ENCODE measurements at regions not wholly inside any gene's neighbourhood (a gene's known extent, or its start where the extent isn't known, plus 50 kb on each side); places are given as distances from the start of the nearest gene placed in this dataset.
"Not testable (repeated sequence)": the region's sequence is repeated elsewhere in the genome, so short reads cannot be mapped to it uniquely, and the experiment has no call there.

DNA sequence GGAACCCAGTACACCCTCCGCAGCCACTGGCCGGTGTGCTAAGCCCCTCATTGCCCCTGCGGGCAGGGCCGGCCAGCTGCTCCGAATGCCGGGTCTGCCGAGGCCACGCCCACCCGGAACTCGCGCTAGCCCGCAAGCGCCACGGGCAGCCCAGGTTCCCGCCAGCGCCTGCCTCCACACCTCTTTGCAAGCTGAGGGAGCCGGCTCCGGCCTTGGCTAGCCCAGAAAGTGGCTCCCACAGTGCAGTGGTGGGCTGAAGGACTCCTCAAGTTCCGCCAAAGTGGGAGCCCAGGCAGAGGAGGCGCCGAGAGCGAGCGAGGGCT lies 81.4 kb upstream of the BCHE start:
- DNase-seq (ENCODE audit: insufficient read length, low spot score) (no peak), FAIRE-seq (no peak)
- TF ChIP-seq POU2F2 (IDR thresholded peaks at IDR 0.05; ENCODE audit: low read depth, low read length) (no peak), POLR2AphosphoS5 (IDR thresholded peaks at IDR 0.05; ENCODE audit: low read depth, low read length) (no peak), POLR2A (IDR thresholded peaks at IDR 0.05; ENCODE audit: low read depth, low read length) (no peak), SPI1 (IDR thresholded peaks at IDR 0.05; ENCODE audit: low read depth, low read length) (no peak), PAX5 (IDR thresholded peaks at IDR 0.05; ENCODE audit: insufficient read depth, low read length, severe bottlenecking) (no peak), TAF1 (IDR thresholded peaks at IDR 0.05; ENCODE audit: low read depth, low read length) (no peak)

- DNase-seq (ENCODE audit: insufficient read length, low spot score); FAIRE-seq: not testable (repeated sequence)
Observed at GRCh38 chr3:165917938-165918656, 80.9 kb upstream of the BCHE start.

GRCh38 chr3:165915104-165915503 lies 77.9 kb upstream of the BCHE start:
- not testable (repeated sequence) for DNase-seq (ENCODE audit: insufficient read length, low spot score); FAIRE-seq

DNA sequence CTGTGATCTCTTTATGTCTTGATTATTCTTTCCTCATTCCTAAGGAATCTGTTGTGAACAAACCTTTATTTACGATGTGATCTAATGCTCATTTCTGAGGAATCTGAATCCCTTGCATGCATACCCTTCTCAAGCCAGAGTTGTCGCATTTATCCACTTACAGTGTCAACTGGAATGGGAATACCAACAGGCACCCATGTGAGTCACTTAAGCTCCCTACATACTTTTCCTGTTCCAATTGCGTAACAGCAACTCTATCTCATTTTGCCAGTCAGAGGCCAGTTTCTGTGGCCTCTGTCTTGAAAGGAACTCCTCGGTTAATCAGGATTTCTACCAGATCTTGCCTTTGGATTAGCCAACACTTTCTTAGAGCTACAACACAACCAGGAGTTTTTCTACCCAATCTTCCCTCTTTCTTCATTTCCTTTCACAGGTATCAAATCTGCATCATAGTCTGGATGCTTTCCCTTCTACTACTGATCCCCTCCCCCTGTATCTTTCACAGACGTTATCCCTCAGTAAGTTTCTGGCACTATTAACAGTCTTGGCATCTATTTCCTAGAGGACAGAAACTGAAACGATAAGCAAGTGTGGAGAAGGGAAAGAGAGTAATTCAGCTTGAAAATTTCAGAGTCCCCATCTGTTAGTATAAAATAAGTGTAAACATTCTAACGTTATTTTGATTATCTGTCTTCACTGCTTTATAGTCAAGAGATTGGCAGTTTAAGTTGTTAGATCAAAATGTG lies 66.8 kb upstream of the BCHE start:
- FAIRE-seq: no peak
- TF ChIP-seq SPI1 (IDR thresholded peaks at IDR 0.05; ENCODE audit: low read depth, low read length) (no peak), POLR2AphosphoS5 (IDR thresholded peaks at IDR 0.05; ENCODE audit: low read depth, low read length) (no peak), PAX5 (IDR thresholded peaks at IDR 0.05; ENCODE audit: insufficient read depth, low read length, severe bottlenecking) (no peak), POU2F2 (IDR thresholded peaks at IDR 0.05; ENCODE audit: low read depth, low read length) (no peak), POLR2A (IDR thresholded peaks at IDR 0.05; ENCODE audit: low read depth, low read length) (no peak), TAF1 (IDR thresholded peaks at IDR 0.05; ENCODE audit: low read depth, low read length) (no peak)
- DNase-seq (ENCODE audit: insufficient read length, low spot score): no peak

GRCh38 chr3:165899066-165899465 lies 61.8 kb upstream of the BCHE start:
- DNase-seq (ENCODE audit: insufficient read length, low spot score) (no peak), FAIRE-seq (no peak)
- TF ChIP-seq POU2F2 (IDR thresholded peaks at IDR 0.05; ENCODE audit: low read depth, low read length): no peak
- TF ChIP-seq TAF1 (IDR thresholded peaks at IDR 0.05; ENCODE audit: low read depth, low read length): no peak
- no peak for TF ChIP-seq POLR2AphosphoS5 (IDR thresholded peaks at IDR 0.05; ENCODE audit: low read depth, low read length)
- no peak for TF ChIP-seq POLR2A (IDR thresholded peaks at IDR 0.05; ENCODE audit: low read depth, low read length)
- TF ChIP-seq PAX5 (IDR thresholded peaks at IDR 0.05; ENCODE audit: insufficient read depth, low read length, severe bottlenecking): no peak
- TF ChIP-seq SPI1 (IDR thresholded peaks at IDR 0.05; ENCODE audit: low read depth, low read length): no peak

- DNase-seq (ENCODE audit: insufficient read length, low spot score) (no peak), FAIRE-seq (no peak)
- TF ChIP-seq POLR2A (IDR thresholded peaks at IDR 0.05; ENCODE audit: low read depth, low read length): no peak
- no peak for TF ChIP-seq POU2F2 (IDR thresholded peaks at IDR 0.05; ENCODE audit: low read depth, low read length)
- TF ChIP-seq SPI1 (IDR thresholded peaks at IDR 0.05; ENCODE audit: low read depth, low read length): no peak
- TF ChIP-seq PAX5 (IDR thresholded peaks at IDR 0.05; ENCODE audit: insufficient read depth, low read length, severe bottlenecking): no peak
- TF ChIP-seq TAF1 (IDR thresholded peaks at IDR 0.05; ENCODE audit: low read depth, low read length): no peak
Observed at GRCh38 chr3:165897137-165897536, 59.9 kb upstream of the BCHE start.

- FAIRE-seq: peak; percentile 58
- TF ChIP-seq POU2F2 (IDR thresholded peaks at IDR 0.05; ENCODE audit: low read depth, low read length): no peak
- TF ChIP-seq POLR2AphosphoS5 (IDR thresholded peaks at IDR 0.05; ENCODE audit: low read depth, low read length): no peak
- TF ChIP-seq SPI1 (IDR thresholded peaks at IDR 0.05; ENCODE audit: low read depth, low read length): no peak
- TF ChIP-seq POLR2A (IDR thresholded peaks at IDR 0.05; ENCODE audit: low read depth, low read length): no peak
- no peak for TF ChIP-seq TAF1 (IDR thresholded peaks at IDR 0.05; ENCODE audit: low read depth, low read length)
- no peak for TF ChIP-seq PAX5 (IDR thresholded peaks at IDR 0.05; ENCODE audit: insufficient read depth, low read length, severe bottlenecking)
- no peak for DNase-seq (ENCODE audit: insufficient read length, low spot score)
Observed at GRCh38 chr3:165895919-165896318, 58.7 kb upstream of the BCHE start.

DNA sequence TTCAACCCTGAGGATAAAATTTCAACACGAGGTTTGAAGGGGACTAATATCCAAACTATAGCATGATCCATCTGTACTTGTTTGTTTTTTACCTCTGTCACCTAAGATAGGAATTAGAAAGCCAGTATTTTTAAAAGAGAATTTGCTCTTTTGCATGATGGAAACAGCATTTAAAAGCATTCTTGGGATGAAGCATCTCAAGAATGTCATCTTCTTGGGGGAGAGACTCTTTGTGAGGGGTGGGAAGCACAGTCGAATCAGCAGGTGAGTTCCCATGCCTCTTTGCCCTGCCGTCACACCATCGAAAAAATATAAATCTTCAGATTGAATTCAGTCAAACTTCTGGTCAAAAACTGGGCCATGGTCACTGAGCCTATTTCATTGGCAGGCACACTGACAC lies 55.3 kb upstream of the BCHE start:
- no peak for FAIRE-seq
- TF ChIP-seq PAX5 (IDR thresholded peaks at IDR 0.05; ENCODE audit: insufficient read depth, low read length, severe bottlenecking) (no peak), SPI1 (IDR thresholded peaks at IDR 0.05; ENCODE audit: low read depth, low read length) (no peak), POLR2AphosphoS5 (IDR thresholded peaks at IDR 0.05; ENCODE audit: low read depth, low read length) (no peak)

More for the DNA sequence above, 55.3 kb upstream of the BCHE start:
- no peak for DNase-seq (ENCODE audit: insufficient read length, low spot score)
